GM12892 (cell line): ENCODE measurements at regions not wholly inside any gene's neighbourhood (a gene's known extent, or its start where the extent isn't known, plus 50 kb on each side); places are given as distances from the start of the nearest gene placed in this dataset.

Experiments
- POLR2A ChIP-seq: IDR thresholded peaks from 2 replicates; pipeline ENCODE4 v1.6.1; 2011; ENCODE audit warnings: low read depth, low read length, control low read depth
- POLR2AphosphoS5 ChIP-seq: IDR thresholded peaks from 2 replicates; pipeline ENCODE4 v1.6.1; 2011; ENCODE audit warnings: low read depth, low read length, control low read depth

- TF ChIP-seq POLR2A, result no peak
- no peak for TF ChIP-seq POLR2AphosphoS5
Measured at GRCh38 chr5:142391058-142391845, 66.4 kb upstream of the SPRY4 start.
